Activated naive CD4-positive, alpha-beta T cell treated with anti-CD3 and anti-CD28 coated beads, Interleukin-2, amount 50 U/mL, for 24 hours (primary cell): ENCODE measurements at regions not wholly inside any gene's neighbourhood (a gene's known extent, or its start where the extent isn't known, plus 50 kb on each side); places are given as distances from the start of the nearest gene placed in this dataset.

Experiments used
- H3K27ac Mint-ChIP-seq: one replicate; pipeline ENCODE4 v1.8.0; 2021; ENCODE audit warnings: mild to moderate bottlenecking, mixed read lengths
- H3K27me3 Mint-ChIP-seq: one replicate; pipeline ENCODE4 v1.8.0; 2021; ENCODE audit warnings: mixed read lengths
- H3K36me3 Mint-ChIP-seq: one replicate; pipeline ENCODE4 v1.8.0; 2021; ENCODE audit warnings: mixed read lengths
- H3K4me1 Mint-ChIP-seq: one replicate; pipeline ENCODE4 v1.8.0; 2021; ENCODE audit warnings: mixed read lengths
- H3K4me3 Mint-ChIP-seq: one replicate; pipeline ENCODE4 v1.8.0; 2021; ENCODE audit warnings: mild to moderate bottlenecking, mixed read lengths
- H3K9me3 Mint-ChIP-seq: one replicate; pipeline ENCODE4 v1.8.0; 2021; ENCODE audit warnings: mixed read lengths

GRCh38 chr10:28077889-28078288 lies 79.0 kb upstream of the ODAD2 start:
- Mint-ChIP-seq H3K4me3 (no peak overlapping the region), H3K9me3 (no peaks in the 10 kb centered on the region), H3K27me3 (no peaks in the 10 kb centered on the region), H3K36me3 (peaks cover 17% of the 10 kb centered on the region), H3K4me1 (no peaks in the 10 kb centered on the region), H3K27ac (no peak overlapping the region)

- Mint-ChIP-seq H3K36me3 (peaks cover 20% of the 10 kb centered on the region), H3K4me1 (no peaks in the 10 kb centered on the region), H3K9me3 (no peaks in the 10 kb centered on the region), H3K4me3 (no peak overlapping the region), H3K27me3 (no peaks in the 10 kb centered on the region), H3K27ac (no peak overlapping the region)
These were observed 76.5 kb upstream of the ODAD2 start for GRCh38 chr10:28075424-28075823.

GRCh38 chr10:28072573-28072972 lies 73.7 kb upstream of the ODAD2 start:
- no peaks in the 10 kb centered on the region for H3K27me3 Mint-ChIP-seq
- H3K4me3 Mint-ChIP-seq: no peak overlapping the region
- H3K4me1 Mint-ChIP-seq: no peaks in the 10 kb centered on the region
- no peaks in the 10 kb centered on the region for H3K9me3 Mint-ChIP-seq
- peaks cover 19% of the 10 kb centered on the region for H3K36me3 Mint-ChIP-seq
- H3K27ac Mint-ChIP-seq: no peak overlapping the region

DNA sequence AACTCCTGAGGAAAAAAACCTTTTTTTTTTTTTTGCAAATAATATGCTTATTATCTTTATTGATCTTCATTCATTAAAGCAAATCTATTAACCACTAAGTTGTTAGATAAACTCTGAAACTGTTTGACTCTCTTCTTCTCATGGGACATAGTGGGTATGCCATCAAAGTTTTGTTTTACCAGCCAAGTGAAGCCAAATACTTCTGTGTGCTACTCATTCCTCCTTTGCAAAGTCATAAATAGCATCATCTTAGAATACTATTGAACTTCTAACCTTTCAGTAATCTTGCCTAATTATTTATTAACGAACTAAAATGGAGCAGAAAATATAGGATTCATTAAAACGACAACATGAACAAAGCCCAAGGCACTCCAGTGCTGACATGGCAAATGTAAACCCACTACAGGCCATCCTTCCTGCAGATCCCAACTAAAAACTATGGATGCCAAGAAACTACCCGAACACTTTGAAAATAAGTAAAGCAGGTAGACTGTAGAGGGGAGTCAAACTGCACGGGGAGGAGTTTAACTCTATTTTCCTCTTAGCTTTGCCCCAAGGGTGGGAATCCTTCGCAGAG lies 61.2 kb upstream of the ODAD2 start:
- peaks cover 3% of the 10 kb centered on the region for H3K9me3 Mint-ChIP-seq
- H3K27me3 Mint-ChIP-seq: no peaks in the 10 kb centered on the region
- peaks cover 37% of the 10 kb centered on the region for H3K36me3 Mint-ChIP-seq
- H3K4me3 Mint-ChIP-seq: no peak overlapping the region
- no peak overlapping the region for H3K27ac Mint-ChIP-seq
- no peaks in the 10 kb centered on the region for H3K4me1 Mint-ChIP-seq

- peaks cover 3% of the 10 kb centered on the region for H3K9me3 Mint-ChIP-seq
- H3K36me3 Mint-ChIP-seq: peaks cover 43% of the 10 kb centered on the region
- no peaks in the 10 kb centered on the region for H3K4me1 Mint-ChIP-seq
- H3K4me3 Mint-ChIP-seq: no peak overlapping the region
- no peaks in the 10 kb centered on the region for H3K27me3 Mint-ChIP-seq
- no peak overlapping the region for H3K27ac Mint-ChIP-seq
These were observed 59.9 kb upstream of the ODAD2 start for GRCh38 chr10:28058746-28059145.

DNA sequence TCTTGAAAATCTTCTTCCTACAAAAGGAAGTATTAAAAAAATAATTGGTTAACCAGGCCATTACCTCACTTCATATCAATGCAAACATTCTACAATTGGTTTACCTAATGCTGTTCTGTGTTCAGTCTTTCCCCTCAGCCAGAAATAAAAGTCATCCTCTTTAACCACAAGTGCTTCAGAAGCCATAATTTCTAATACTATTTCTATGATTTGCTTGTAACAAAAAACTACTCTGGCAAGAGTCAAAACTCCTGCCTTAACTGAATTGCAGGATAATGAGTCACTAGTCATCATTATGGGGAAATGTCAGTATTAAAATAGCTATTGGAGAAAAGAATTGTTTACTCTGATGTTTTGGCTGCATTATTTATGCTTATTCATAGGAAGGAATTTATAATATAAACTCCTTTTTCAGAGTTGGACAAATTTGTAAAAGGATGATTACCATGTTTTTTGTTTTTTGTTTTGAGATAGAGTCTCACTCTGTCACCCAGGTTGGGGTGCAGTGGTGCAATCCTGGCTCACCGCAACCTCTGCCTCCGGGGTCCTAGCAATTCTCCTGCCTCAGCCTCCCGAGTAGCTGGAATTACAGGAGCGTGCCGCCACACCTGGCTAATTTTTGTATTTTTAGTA lies 55.5 kb upstream of the ODAD2 start:
- H3K4me3 Mint-ChIP-seq: no peak overlapping the region
- no peak overlapping the region for H3K27ac Mint-ChIP-seq
- peaks cover 36% of the 10 kb centered on the region for H3K36me3 Mint-ChIP-seq
- H3K9me3 Mint-ChIP-seq: peaks cover 3% of the 10 kb centered on the region
- H3K27me3 Mint-ChIP-seq: no peaks in the 10 kb centered on the region
- H3K4me1 Mint-ChIP-seq: no peaks in the 10 kb centered on the region

DNA sequence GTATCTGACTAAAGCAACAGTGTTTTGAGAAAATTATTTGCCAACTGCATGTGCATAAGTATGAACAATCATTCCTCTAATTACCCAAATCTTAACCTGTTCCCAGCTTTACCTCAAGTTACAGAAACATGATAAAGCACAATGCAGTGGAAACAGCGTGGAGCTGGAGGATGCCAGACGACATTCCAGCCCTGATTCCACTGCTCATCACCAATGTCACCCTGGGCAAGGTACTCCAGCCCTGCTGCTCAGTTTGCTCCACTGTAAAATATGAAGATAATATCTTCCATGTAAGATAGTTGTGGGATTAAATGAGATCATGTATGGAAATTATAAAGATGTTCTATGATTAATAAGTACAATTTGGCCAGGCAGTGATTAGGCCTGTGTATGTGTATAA lies 50.4 kb upstream of the ODAD2 start:
- H3K27me3 Mint-ChIP-seq: no peaks in the 10 kb centered on the region
- H3K4me3 Mint-ChIP-seq: no peak overlapping the region
- no peaks in the 10 kb centered on the region for H3K4me1 Mint-ChIP-seq
- peaks cover 11% of the 10 kb centered on the region for H3K36me3 Mint-ChIP-seq
- H3K9me3 Mint-ChIP-seq: no peaks in the 10 kb centered on the region
- H3K27ac Mint-ChIP-seq: no peak overlapping the region
